ENCODE measurements at regions not wholly inside any gene's neighbourhood (a gene's known extent, or its start where the extent isn't known, plus 50 kb on each side); places are given as distances from the start of the nearest gene placed in this dataset.
"Not testable (repeated sequence)": the region's sequence is repeated elsewhere in the genome, so short reads cannot be mapped to it uniquely, and the experiment has no call there.

DNA sequence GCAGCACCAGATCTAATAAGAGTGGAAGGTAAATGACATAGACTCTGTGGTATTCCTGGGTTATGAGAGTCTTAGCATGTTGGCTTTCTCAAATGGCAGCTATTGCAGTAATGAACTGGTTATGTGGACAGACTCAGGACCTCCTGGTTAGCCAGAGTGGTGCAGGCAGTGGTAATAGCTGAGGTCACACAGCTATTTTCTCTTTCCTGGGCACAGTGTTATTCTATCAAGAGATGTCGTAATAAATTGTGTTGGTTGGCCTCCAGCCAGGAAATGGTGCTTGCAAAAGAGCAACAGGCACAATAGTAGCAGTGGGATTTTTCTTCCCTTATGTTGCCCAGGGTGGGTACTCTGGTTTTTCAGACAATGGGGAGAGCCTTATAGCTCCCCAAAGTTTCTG, 279.2 kb upstream of the FGF16 start:
- no peak for DNase-seq

DNA sequence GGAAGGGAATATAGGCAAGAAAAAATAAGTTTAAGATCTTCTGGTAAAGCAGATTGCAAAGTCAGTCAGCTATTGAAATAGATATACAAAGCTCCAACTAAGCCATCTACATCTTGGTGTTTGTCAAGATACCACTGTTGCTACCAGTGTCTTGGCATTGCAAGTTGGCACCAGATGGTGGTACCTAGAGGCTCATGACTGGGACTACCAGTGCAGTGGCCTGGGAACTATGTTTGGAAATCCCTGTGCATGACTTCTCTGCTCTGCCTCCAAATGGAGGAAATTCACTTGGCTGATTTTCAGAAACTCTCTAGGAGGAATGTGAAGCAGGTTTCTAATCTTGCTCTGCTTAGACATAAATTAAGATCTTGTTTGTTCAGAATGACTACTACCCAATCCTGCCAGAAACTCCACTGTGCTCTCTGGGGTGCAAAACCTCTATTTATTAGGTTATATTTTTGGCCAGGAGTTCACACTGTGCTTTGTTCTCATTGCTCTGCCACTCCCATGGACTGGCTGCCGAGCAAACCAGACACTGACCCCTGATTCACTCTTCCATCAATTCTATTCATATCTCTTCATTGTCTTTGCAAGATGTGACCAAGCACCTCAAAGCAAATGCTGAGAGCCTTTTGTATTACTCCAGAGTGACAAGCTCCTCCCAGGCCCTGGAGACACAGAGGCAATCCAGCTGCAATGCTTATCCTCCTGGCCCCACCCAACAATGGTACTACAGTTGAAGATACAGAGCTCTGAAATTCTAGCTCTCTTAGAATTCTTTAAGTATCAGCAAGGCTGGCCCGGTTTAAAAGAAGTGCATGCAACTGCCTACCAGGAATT, 272.3 kb upstream of the FGF16 start:
- DNase-seq: no peak

DNA sequence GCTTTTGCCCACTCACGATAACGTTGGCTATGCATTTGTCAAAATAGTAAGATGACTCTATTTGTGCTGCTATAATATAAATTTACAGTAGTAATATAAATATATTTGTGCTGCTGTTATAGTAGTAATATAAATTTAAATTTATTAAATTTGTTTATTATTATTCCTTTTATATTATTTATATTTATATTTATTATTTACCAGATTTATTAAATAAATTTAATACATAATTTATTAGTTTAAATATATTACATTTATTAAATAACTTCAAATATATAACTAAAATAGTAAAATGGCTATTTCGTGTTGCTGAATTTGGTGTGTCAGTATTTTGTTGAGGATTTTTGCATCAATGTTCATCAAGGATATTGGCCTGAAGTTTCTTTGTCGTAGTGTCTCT, 246.5 kb upstream of the FGF16 start:
- DNase-seq: no peak

DNA sequence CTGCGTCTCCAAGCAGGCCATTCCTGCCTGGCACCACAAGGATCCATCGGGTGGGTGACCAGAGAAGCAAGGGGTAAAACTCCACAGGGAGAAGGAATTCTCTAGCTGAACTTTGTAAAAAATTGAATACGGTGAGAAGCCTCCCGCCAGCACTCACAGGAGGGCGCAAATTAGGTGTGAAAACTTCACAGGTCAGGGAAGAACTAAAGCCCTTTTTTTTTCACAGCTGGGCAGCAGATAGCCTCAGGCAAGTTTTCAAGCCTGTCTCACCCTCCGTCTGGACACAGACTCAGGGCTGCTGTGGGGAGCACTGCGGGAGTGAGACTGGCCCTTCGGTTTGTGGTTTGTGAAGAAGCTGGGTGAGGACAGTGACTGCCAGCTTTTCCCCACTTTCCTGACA, 224.1 kb upstream of the FGF16 start:
- DNase-seq: no peak

DNA sequence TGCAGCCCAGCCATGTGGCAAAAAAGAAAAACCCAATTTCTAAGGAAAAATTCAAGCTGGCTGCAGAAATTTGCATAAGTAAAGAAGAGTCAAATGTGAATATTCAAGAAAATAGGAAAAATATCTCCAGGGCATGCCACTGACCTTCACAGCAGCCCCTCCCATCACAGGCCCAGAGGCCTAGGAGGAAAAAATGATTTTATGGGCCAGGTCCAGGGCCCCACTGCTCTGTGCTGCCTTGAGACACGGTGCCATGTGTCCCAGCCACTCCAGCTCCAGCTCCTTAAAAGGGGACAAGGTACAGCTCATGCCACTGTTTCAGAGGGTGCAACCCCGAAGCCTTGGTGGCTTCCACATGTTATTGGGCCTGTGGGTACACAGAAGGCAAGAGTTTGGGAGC, 182.7 kb upstream of the FGF16 start:
- no peak for DNase-seq

DNA sequence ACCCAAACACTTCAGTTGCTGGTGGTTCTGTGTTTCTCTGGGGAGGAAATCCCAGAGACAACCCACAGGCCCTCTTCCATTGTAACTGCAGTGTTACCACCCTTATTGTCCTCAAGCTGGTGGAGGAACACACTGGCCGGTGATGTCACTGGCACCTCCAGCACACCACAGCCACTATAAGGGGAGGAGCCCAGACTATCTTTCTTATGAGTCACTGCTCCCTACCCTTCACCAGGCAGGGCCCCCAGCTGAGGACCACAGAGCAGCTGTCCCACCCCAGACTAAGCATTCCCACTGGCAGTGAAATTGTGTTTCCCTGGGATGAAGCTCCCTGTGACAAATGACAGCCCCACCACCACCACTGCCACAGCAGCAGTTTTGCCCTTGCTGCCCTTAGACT, 171.8 kb upstream of the FGF16 start:
- no peak for DNase-seq

DNA sequence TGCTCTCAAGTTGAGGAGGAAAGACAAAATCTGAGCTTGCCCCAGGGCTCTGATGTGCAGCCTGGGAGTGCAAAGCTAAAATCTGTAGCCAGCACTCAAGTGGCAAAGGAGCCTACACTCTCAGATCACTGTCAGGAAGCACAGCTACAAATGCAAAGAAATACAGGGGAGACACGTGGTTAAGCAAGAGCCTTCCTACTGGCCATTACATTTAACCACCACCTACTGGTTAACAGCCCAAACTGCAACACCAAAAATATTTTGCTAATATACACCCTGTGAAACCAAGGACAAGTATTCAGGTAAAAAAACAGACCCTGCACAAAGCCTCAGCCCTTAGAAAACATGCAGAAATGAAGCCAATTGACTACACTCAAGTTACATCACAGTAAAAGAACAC, 170.4 kb upstream of the FGF16 start:
- DNase-seq: no peak

DNA sequence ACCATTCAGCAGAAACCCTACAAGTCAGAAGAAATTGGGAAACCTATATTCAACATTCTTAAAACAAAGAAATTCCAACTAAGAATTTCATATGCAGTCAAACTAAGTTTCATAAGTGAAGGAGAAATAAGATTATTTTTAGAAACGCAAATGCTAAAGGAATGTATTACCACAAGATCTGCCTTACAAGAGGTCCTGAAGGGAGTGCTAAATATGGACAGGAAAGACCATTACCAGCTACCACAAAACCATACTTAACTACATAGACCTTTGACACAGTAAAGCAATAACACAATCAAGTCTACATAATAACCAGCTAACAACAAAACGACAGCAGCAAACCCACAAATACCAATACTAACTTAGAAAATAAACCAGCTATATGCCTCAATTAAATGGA, 169.3 kb upstream of the FGF16 start:
- DNase-seq: no peak

DNA sequence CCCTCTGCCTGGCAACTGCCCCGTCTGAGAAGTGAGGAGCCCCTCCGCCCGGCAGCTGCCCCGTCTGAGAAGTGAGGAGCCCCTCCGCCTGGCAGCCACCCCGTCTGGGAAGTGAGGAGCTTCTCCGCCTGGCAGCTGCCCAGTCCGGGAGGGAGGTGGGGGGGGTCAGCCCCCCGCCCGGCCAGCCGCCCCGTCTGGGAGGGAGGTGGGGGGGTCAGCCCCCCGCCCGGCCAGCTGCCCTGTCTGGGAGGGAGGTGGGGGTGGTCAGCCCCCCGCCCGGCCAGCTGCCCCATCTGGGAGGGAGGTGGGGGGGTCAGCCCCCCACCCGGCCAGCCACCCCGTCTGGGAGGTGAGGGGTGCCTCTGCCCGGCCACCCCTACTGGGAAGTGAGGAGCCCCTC, 167.8 kb upstream of the FGF16 start:
- not testable (repeated sequence) for DNase-seq

DNA sequence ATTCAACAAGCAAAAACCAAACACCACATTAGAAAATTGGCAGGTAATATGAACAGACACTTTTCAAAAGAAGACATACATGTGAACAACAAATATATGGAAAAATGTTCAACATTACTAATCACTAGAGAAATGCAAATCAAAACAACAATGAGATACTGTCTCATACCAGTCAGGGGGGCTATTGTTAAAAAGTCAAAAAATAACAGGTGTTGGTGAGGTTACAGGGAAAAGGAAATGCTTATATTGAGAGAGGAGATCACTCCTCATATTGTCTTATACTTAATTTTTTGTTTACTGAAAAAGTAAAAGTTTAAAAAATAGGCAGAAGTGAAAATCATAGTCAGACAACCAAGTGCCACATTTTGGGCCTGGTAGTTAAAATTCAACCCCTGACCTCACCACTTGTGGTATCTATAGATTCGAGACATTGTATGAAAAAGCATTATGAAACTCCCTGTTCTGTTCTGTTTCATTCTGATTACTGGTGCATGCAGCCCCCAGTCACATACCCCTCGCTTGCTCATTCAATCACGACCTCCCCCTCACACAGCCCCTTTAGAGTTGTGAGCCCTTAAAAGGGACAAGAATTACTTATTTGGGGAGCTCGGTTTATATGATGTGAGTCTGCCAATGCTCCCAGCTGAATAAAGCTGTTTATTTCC, 153.7 kb upstream of the FGF16 start:
- no peak for DNase-seq

DNA sequence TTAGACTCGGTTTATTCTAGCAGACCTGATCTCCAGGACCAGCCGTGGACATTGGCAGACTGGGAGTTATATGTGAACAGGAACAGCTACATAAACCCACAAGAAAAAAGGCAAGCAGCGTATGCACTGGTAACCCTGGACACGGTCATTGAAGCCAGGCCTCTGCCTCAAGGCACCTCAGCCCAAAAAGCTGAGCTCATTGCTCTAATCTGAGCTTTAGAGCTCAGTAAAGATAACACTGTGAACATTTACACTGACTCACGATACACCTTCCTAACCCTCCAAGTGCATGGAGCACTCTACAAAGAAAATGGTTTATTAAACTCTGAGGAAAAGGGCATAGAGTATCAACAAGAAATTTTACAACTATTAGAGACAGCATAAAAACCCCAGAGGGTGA, 148.9 kb upstream of the FGF16 start:
- DNase-seq: no peak

DNA sequence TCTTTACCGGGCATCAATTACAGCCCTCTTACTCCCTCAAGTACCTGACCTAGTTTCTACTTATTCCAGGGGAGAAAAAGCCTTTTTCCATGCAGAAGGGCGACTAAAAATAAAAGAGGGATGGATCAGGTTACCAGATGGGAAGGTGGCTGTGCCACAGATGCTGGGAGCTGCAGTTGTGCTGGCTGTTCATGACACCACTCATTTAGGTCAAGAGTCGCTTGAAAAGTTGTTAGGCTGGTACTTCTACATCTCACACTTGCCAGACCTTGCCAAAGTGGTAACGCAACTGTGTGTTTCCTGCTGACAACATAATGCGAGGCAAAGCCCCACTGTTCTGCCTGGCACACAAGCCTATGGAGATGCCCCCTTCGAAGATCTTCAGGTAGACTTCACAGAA, 148.4 kb upstream of the FGF16 start:
- no peak for DNase-seq

DNA sequence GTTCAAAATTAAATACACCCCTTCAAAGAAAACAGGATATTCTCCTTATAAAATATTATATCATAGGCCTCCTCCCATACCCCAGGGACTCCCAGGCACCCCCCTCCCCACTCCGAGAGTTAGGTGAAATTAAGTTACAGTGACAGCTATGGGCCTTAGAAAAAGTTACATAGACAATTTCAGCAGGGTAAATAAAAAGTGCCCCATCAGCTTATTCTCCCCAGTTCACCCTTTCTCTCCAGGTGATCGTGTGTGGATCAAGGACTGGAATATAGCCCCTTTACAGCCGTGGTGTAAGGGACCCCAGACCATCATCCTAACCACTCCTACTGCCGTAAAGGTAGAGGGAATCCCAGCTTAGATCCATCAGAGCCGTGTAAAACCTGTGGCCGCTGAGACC, 147.6 kb upstream of the FGF16 start:
- no peak for DNase-seq

DNA sequence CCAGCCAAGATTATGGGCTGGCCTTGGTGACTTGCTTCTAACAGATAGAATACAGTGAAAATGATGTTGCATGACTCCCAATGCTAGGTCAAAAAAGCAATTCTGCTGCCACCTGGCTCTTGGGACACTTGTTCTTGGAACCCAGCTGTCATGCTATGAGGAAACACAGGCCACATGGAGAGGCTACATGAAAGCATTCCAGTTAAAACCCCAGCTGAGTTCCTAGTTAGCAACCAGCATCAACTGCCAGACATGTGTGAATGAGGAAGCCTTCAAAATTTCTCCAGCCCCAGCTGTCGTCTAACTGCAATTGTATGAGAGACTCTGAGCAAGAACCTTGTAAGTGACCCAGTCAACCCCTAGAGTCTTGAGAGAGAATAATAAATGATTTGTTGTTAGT, 105.2 kb upstream of the FGF16 start:
- DNase-seq: no peak

DNA sequence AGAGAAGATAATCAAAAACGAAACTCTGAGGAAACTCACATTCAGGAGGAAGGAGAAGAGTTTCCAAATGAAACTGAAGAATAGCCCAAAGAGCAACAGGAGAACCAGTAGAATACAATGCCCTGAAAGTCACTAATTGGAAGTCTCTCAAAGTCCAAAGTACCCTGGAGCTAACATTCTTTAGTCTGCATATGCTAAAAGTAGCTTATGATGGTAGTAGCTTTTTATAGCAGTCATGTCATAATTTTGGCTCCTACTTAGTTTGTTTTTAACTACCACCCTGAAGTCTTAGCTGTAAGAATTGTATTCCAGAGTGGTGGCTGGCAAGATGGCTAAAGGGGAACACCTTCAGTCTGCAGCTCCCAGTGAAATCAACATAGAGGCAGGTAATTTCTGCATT, 100.3 kb upstream of the FGF16 start:
- no peak for DNase-seq

DNA sequence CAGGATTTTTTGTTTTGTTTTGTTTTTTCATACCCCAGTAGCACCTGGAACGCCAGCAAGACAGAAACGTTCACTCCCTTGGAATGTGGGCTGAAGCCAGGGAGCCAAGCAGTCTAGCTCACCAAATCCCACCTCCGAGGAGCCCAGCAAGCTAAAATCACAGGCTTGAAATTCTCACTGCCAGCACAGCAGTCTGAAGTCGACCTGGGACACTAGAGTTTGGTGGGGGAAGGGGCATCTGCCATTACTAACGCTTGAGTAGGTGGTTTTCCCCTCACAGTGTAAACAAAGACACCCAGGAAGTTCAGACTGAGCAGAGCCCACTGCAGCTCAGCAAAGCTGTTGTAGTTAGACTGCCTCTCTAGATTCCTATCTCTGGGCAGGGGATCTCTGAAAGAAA, 99.6 kb upstream of the FGF16 start:
- DNase-seq: no peak

DNA sequence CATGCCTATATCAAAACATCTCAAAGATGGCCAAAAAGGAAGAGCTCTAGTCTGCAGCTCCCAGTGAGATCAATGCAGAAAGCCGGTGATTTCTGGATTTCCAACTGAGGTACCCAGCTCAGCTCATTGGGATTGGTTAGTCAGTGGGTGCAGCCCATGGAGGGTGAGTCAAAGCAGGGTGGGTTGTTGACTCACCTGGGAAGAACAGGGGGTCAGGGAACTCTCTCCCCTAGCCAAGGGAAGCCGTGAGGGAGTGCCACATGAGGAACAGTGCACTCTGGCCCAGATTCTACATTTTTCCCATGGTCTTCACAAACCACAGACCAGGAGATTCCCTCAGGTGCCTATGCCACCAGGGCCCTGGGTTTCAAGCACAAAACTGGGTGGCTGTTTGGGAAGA, 57.3 kb upstream of the FGF16 start:
- DNase-seq: no peak

DNA sequence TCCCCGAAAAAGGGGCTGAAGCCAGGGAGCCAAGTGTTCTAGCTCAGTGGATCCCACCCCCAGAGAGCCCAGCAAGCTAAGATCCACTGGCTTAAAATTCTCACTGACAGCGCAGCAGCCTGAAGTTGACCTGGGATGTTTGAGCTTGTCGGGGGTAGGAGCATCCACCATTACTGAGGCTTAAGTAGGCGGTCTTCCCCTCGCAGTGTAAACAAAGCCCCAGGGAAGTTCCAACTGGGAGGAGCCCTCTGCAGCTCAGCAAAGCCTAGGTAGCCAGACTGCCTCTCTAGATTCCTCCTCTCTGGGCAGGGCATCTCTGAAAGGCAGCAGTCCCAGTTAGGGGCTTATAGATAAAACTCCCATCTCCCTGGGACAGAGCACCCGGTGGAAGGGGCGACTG, 56.8 kb upstream of the FGF16 start:
- not testable (repeated sequence) for DNase-seq

DNA sequence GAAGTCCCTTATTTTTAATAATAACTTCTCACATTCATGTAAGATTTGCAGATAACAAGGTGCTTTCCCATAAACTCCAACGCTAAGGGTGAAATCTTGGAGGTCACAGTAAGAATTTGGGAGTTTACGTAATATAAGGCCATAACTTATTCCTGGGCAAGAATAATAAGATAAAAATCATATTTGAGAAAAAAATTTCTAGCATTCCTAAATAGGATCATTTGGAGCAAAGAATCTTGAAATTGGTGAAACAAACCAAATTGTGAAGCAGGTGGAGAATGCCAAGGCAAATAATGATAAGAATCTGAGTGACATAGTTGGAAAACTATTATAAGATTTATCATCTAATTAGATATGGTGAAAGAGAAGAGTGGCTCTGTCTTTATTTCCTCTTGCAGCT, 50.4 kb upstream of the FGF16 start:
- DNase-seq: no peak

Measured in GDM1 (cell line).